NCI-H2107 (cell line): ENCODE measurements at regions not wholly inside any gene's neighbourhood (a gene's known extent, or its start where the extent isn't known, plus 50 kb on each side); places are given as distances from the start of the nearest gene placed in this dataset.
"Not testable (repeated sequence)": the region's sequence is repeated elsewhere in the genome, so short reads cannot be mapped to it uniquely, and the experiment has no call there.

ENCODE experiments used
- DNase-seq: peaks from one replicate; lab custom pipeline; 2025; lab: John Stamatoyannopoulos, UW

GRCh38 chr5:107772418-107773310 is 101.9 kb upstream of the EFNA5 start:
- DNase-seq, result peak; percentile 6

- no peak for DNase-seq
Observed at GRCh38 chr5:107771926-107772325, 101.2 kb upstream of the EFNA5 start.

GRCh38 chr5:107770051-107770450 is 99.3 kb upstream of the EFNA5 start:
- no peak for DNase-seq

- DNase-seq, result no peak
Observed at GRCh38 chr5:107769519-107769918, 98.8 kb upstream of the EFNA5 start.

GRCh38 chr5:107766972-107767371 is 96.2 kb upstream of the EFNA5 start:
- no peak for DNase-seq

- no peak for DNase-seq
Observed at GRCh38 chr5:107766439-107766838, 95.7 kb upstream of the EFNA5 start.

- DNase-seq, result no peak
Observed at GRCh38 chr5:107765805-107766063, 95.0 kb upstream of the EFNA5 start.

GRCh38 chr5:107764976-107765804 is 94.5 kb upstream of the EFNA5 start:
- DNase-seq, result no peak

- no peak for DNase-seq
Observed at GRCh38 chr5:107764282-107764681, 93.5 kb upstream of the EFNA5 start.

- DNase-seq, result no peak
Observed at GRCh38 chr5:107753427-107753826, 82.7 kb upstream of the EFNA5 start.

- DNase-seq, result no peak
Observed at GRCh38 chr5:107744418-107745330, 73.9 kb upstream of the EFNA5 start.

- no peak for DNase-seq
Observed at GRCh38 chr5:107743373-107744000, 72.8 kb upstream of the EFNA5 start.

- DNase-seq, result no peak
Observed at GRCh38 chr5:107739661-107740060, 68.9 kb upstream of the EFNA5 start.

- DNase-seq, result no peak
Observed at GRCh38 chr5:107736638-107737037, 65.9 kb upstream of the EFNA5 start.

GRCh38 chr5:107736089-107736488 is 65.4 kb upstream of the EFNA5 start:
- DNase-seq, result not testable (repeated sequence)

- no peak for DNase-seq
Observed at GRCh38 chr5:107735558-107735957, 64.8 kb upstream of the EFNA5 start.

GRCh38 chr5:107726896-107727295 is 56.2 kb upstream of the EFNA5 start:
- no peak for DNase-seq

- no peak for DNase-seq
Observed at GRCh38 chr5:107724642-107725041, 53.9 kb upstream of the EFNA5 start.

GRCh38 chr5:107721241-107721640 is 50.5 kb upstream of the EFNA5 start:
- DNase-seq, result not testable (repeated sequence)
